ACC112 (cell line): ENCODE measurements at regions not wholly inside any gene's neighbourhood (a gene's known extent, or its start where the extent isn't known, plus 50 kb on each side); places are given as distances from the start of the nearest gene placed in this dataset.
A peak's percentile ranks its signal among the peaks of the same experiment; 100 is the strongest.

Source experiments
- H2AFZ ChIP-seq: fragments of 200-600 bp; sonication (generic); one replicate; pipeline ENCODE4 v1.6.0; 2017; ENCODE audit warnings: antibody characterized with exemption, low read length; ENCODE audit not compliant: unreplicated experiment
- H3K27ac ChIP-seq: fragments of 200-600 bp; sonication (generic); 2 replicates; pipeline ENCODE4 v1.5.1; 2014; ENCODE audit warnings: low read depth, mild to moderate bottlenecking, antibody characterized with exemption, low read length, moderate library complexity
- H3K27me3 ChIP-seq: fragments of 200-600 bp; sonication (generic); 2 replicates; pipeline ENCODE4 v1.6.1; 2014; ENCODE audit warnings: mild to moderate bottlenecking, antibody characterized with exemption, low read length, moderate library complexity, mixed read lengths; ENCODE audit not compliant: insufficient read depth
- H3K36me3 ChIP-seq: fragments of 200-600 bp; sonication (generic); 2 replicates; pipeline ENCODE4 v1.6.1; 2016; ENCODE audit warnings: mild to moderate bottlenecking, antibody characterized with exemption, low read length, moderate library complexity, mixed read lengths; ENCODE audit not compliant: insufficient read depth
- H3K4me1 ChIP-seq: fragments of 200-600 bp; sonication (generic); one replicate; pipeline ENCODE4 v1.6.1; 2016; ENCODE audit warnings: low read length, mixed read lengths; ENCODE audit not compliant: insufficient read depth, unreplicated experiment, control insufficient read depth
- H3K4me3 ChIP-seq: fragments of 200-600 bp; sonication (generic); 2 replicates; pipeline ENCODE4 v1.5.1; 2014; ENCODE audit warnings: mild to moderate bottlenecking, low read depth, low read length
- H3K79me2 ChIP-seq: fragments of 200-600 bp; sonication (generic); one replicate; pipeline ENCODE4 v1.6.0; 2016; ENCODE audit warnings: low read length; ENCODE audit not compliant: control insufficient read depth, unreplicated experiment, insufficient read depth

- H3K4me1 ChIP-seq: no peaks in the 10 kb centered on the region
- no peak overlapping the region for H3K27ac ChIP-seq
- no peak overlapping the region for H2AFZ ChIP-seq
- no peaks in the 10 kb centered on the region for H3K36me3 ChIP-seq
- H3K79me2 ChIP-seq: no peaks in the 10 kb centered on the region
- no peak overlapping the region for H3K4me3 ChIP-seq
- peaks cover 4% of the 10 kb centered on the region for H3K27me3 ChIP-seq
Measured at GRCh38 chr3:153885359-153885758, 235.8 kb upstream of the ARHGEF26 start.

- Histone ChIP-seq H3K4me1 (no peaks in the 10 kb centered on the region), H3K4me3 (no peak overlapping the region), H3K27me3 (no peaks in the 10 kb centered on the region), H2AFZ (no peak overlapping the region), H3K36me3 (no peaks in the 10 kb centered on the region), H3K27ac (no peak overlapping the region), H3K79me2 (no peaks in the 10 kb centered on the region)
Measured at GRCh38 chr3:153889905-153890334, 231.3 kb upstream of the ARHGEF26 start.

- Histone ChIP-seq H3K79me2 (no peaks in the 10 kb centered on the region), H2AFZ (peak overlapping the region; percentile 11), H3K27me3 (no peaks in the 10 kb centered on the region), H3K4me3 (no peak overlapping the region), H3K4me1 (no peaks in the 10 kb centered on the region), H3K36me3 (no peaks in the 10 kb centered on the region), H3K27ac (no peak overlapping the region)
Measured at GRCh38 chr3:153892126-153892525, 229.1 kb upstream of the ARHGEF26 start.

GRCh38 chr3:153894857-153895256 is 226.3 kb upstream of the ARHGEF26 start:
- H3K27ac ChIP-seq: no peak overlapping the region
- H3K36me3 ChIP-seq: no peaks in the 10 kb centered on the region
- H2AFZ ChIP-seq: no peak overlapping the region

GRCh38 chr3:153896197-153896596 is 225.0 kb upstream of the ARHGEF26 start:
- H3K27ac ChIP-seq: no peak overlapping the region
- no peaks in the 10 kb centered on the region for H3K4me1 ChIP-seq
- no peaks in the 10 kb centered on the region for H3K27me3 ChIP-seq
- no peak overlapping the region for H3K4me3 ChIP-seq
- no peaks in the 10 kb centered on the region for H3K79me2 ChIP-seq
- H2AFZ ChIP-seq: no peak overlapping the region
- H3K36me3 ChIP-seq: no peaks in the 10 kb centered on the region

More at GRCh38 chr3:153894857-153895256, 226.3 kb upstream of the ARHGEF26 start:
- no peaks in the 10 kb centered on the region for H3K27me3 ChIP-seq
- no peaks in the 10 kb centered on the region for H3K79me2 ChIP-seq
- no peak overlapping the region for H3K4me3 ChIP-seq
- H3K4me1 ChIP-seq: no peaks in the 10 kb centered on the region

- Histone ChIP-seq H3K4me3 (no peak overlapping the region), H3K36me3 (no peaks in the 10 kb centered on the region), H3K27ac (no peak overlapping the region), H3K79me2 (no peaks in the 10 kb centered on the region), H2AFZ (no peak overlapping the region), H3K4me1 (no peaks in the 10 kb centered on the region), H3K27me3 (no peaks in the 10 kb centered on the region)
Measured at GRCh38 chr3:153897025-153897723, 224.0 kb upstream of the ARHGEF26 start.

- no peak overlapping the region for H3K4me3 ChIP-seq
- H3K27ac ChIP-seq: no peak overlapping the region
- no peaks in the 10 kb centered on the region for H3K4me1 ChIP-seq
- H3K36me3 ChIP-seq: no peaks in the 10 kb centered on the region
- H2AFZ ChIP-seq: no peak overlapping the region
- no peaks in the 10 kb centered on the region for H3K79me2 ChIP-seq
- no peaks in the 10 kb centered on the region for H3K27me3 ChIP-seq
Measured at GRCh38 chr3:153897842-153898241, 223.3 kb upstream of the ARHGEF26 start.

- H3K4me1 ChIP-seq: no peaks in the 10 kb centered on the region
- H3K79me2 ChIP-seq: no peaks in the 10 kb centered on the region
- no peaks in the 10 kb centered on the region for H3K27me3 ChIP-seq
- H3K36me3 ChIP-seq: no peaks in the 10 kb centered on the region
- no peak overlapping the region for H3K27ac ChIP-seq
- H2AFZ ChIP-seq: no peak overlapping the region
- H3K4me3 ChIP-seq: no peak overlapping the region
Measured at GRCh38 chr3:153901152-153901551, 220.0 kb upstream of the ARHGEF26 start.

GRCh38 chr3:153901991-153902390 is 219.2 kb upstream of the ARHGEF26 start:
- Histone ChIP-seq H3K79me2 (no peaks in the 10 kb centered on the region), H2AFZ (no peak overlapping the region), H3K27me3 (no peaks in the 10 kb centered on the region), H3K27ac (no peak overlapping the region), H3K4me1 (no peaks in the 10 kb centered on the region), H3K36me3 (no peaks in the 10 kb centered on the region), H3K4me3 (no peak overlapping the region)

- Histone ChIP-seq H3K4me3 (no peak overlapping the region), H3K4me1 (no peaks in the 10 kb centered on the region), H2AFZ (no peak overlapping the region), H3K36me3 (no peaks in the 10 kb centered on the region), H3K27ac (no peak overlapping the region), H3K27me3 (0 out of 2 replicates have a peak, but pooled peaks cover 3% of the 10 kb centered on the region), H3K79me2 (no peaks in the 10 kb centered on the region)
Measured at GRCh38 chr3:153903430-153903829, 217.8 kb upstream of the ARHGEF26 start.

- no peaks in the 10 kb centered on the region for H3K36me3 ChIP-seq
- no peak overlapping the region for H3K27ac ChIP-seq
- no peak overlapping the region for H2AFZ ChIP-seq
- H3K4me3 ChIP-seq: no peak overlapping the region
- H3K27me3 ChIP-seq: peaks cover 19% of the 10 kb centered on the region
- no peaks in the 10 kb centered on the region for H3K4me1 ChIP-seq
- no peaks in the 10 kb centered on the region for H3K79me2 ChIP-seq
Measured at GRCh38 chr3:153906366-153906765, 214.8 kb upstream of the ARHGEF26 start.
